K562 (cell line): ENCODE measurements at regions not wholly inside any gene's neighbourhood (a gene's known extent, or its start where the extent isn't known, plus 50 kb on each side); places are given as distances from the start of the nearest gene placed in this dataset.
"Not testable (repeated sequence)": the region's sequence is repeated elsewhere in the genome, so short reads cannot be mapped to it uniquely, and the experiment has no call there.

Source experiments
- ATAC-seq: fragments of 200-7000 bp; cut with Tn5 transposase; 3 replicates; pipeline ENCODE4 v1.9.1; 2020; ENCODE audit warnings: moderate library complexity
- BruUV-seq: library from RNA; stranded (reverse); fragments of 400-500 nt; replicated peaks from 2 replicates; lab custom pipeline; 2021; lab: Mats Ljungman, UMichigan
- CTCF ChIA-PET: fragments of 300-600 bp; formaldehyde crosslinking; extraction: SDS; loops from one replicate; lab custom pipeline; 2021; ENCODE audit warnings: low intra/inter-chr PET ratio; lab: Yijun Ruan, JAX
- POLR2A ChIA-PET: fragments of 300-600, 350-650 bp; sonication (Branson Sonifier 250); formaldehyde crosslinking; extraction: SDS; loops from one replicate; lab custom pipeline; 2021; ENCODE audit warnings: antibody characterized with exemption, inconsistent platforms; lab: Yijun Ruan, JAX
- DNase-seq, 4 experiments: peaks; one replicate each; pipeline versions ENCODE4 v3.0.0 to v3.0.0-alpha.2; 2011 to 2018; ENCODE audit warnings: low spot score in 3 of 4, mixed read lengths in 3 of 4; ENCODE audit errors: extremely low read depth in 1 of 4
- FAIRE-seq: peaks from 2 replicates; lab custom pipeline; 2011; peaks lifted over from hg19 to GRCh38; lab: Jason Lieb, UNC
- H2AFZ ChIP-seq: 2 replicates; pipeline ENCODE4 v1.6.0; 2011; ENCODE audit warnings: low read depth, low read length, control low read depth, inconsistent platforms
- H3K27ac ChIP-seq: fragments of 200-600 bp; 3 replicates; pipeline ENCODE4 v1.8.0; 2011; ENCODE audit warnings: low read depth, mild to moderate bottlenecking, control low read depth, inconsistent platforms, low read length, moderate library complexity, mixed read lengths; ENCODE audit errors: extremely low read depth
- H3K27me3 ChIP-seq, 2 experiments: fragments of 300-600 bp in 1 of 2; 2 replicates in 1 of 2; 3 replicates in 1 of 2; pipeline versions ENCODE4 v1.6.0 to v1.8.0; 2011; ENCODE audit warnings: inconsistent platforms in 2 of 2, low read length in 2 of 2, mild to moderate bottlenecking in 1 of 2, mixed read lengths in 1 of 2, moderate library complexity in 1 of 2; ENCODE audit not compliant: control insufficient read depth in 2 of 2, insufficient read depth in 2 of 2
- H3K36me3 ChIP-seq: fragments of 300-600 bp; 3 replicates; pipeline ENCODE4 v1.8.0; 2011; ENCODE audit warnings: mild to moderate bottlenecking, low read length, inconsistent platforms; ENCODE audit not compliant: control insufficient read depth, insufficient read depth
- H3K4me1 ChIP-seq, 2 experiments: fragments of 200-600 bp in 1 of 2; replicated peaks in 1 of 2; 2 replicates in 1 of 2; 3 replicates in 1 of 2; pipeline versions ENCODE4 v1.5.1 to v1.8.0; 2011; ENCODE audit warnings: inconsistent platforms in 2 of 2, low read length in 2 of 2, mild to moderate bottlenecking in 1 of 2, mixed read lengths in 1 of 2, moderate library complexity in 1 of 2; ENCODE audit not compliant: control insufficient read depth in 2 of 2, insufficient read depth in 2 of 2
- H3K4me2 ChIP-seq: 2 replicates; pipeline ENCODE4 v1.6.1; 2011; ENCODE audit warnings: low read length, control low read depth, inconsistent platforms, mixed read lengths; ENCODE audit not compliant: insufficient read depth
- H3K4me3 ChIP-seq: fragments of 200-600 bp; sonication (generic), shearing (Covaris generic); 2 replicates; pipeline ENCODE4 v1.5.1; 2016; ENCODE audit warnings: control low read depth, inconsistent platforms
- H3K79me2 ChIP-seq: fragments of 200-600 bp; 3 replicates; pipeline ENCODE4 v1.8.0; 2011; ENCODE audit warnings: low read length, inconsistent platforms; ENCODE audit not compliant: control insufficient read depth, insufficient read depth
- H3K9ac ChIP-seq, 2 experiments: 2 replicates each; pipeline versions ENCODE4 v1.6.0 to v1.6.1; 2011; ENCODE audit warnings: low read depth in 2 of 2, low read length in 2 of 2, control low read depth in 1 of 2, inconsistent platforms in 1 of 2, mild to moderate bottlenecking in 1 of 2, mixed read lengths in 1 of 2; ENCODE audit not compliant: insufficient read depth in 1 of 2
- H3K9me1 ChIP-seq: one replicate; pipeline ENCODE4 v1.6.0; 2011; ENCODE audit warnings: inconsistent platforms, mild to moderate bottlenecking, low read length, moderate library complexity; ENCODE audit not compliant: control insufficient read depth, insufficient read depth
- H3K9me3 ChIP-seq: replicated peaks from 2 replicates; pipeline ENCODE4 v1.5.1; 2011; ENCODE audit warnings: low read depth, low read length, inconsistent platforms; ENCODE audit not compliant: control insufficient read depth, insufficient read depth
- H4K20me1 ChIP-seq: replicated peaks from 2 replicates; pipeline ENCODE4 v1.6.1; 2011; ENCODE audit warnings: low read length, inconsistent platforms, mixed read lengths; ENCODE audit not compliant: control insufficient read depth, insufficient read depth
- WGBS: fragments of 100-300 bp; shearing (Covaris generic); methylation state at CpG from one replicate; pipeline ENCODE4 v1.1.6; 2016; ENCODE audit warnings: low coverage, mixed read lengths; ENCODE audit not compliant: insufficient coverage; ENCODE audit errors: missing lambda C conversion rate; 5-methylcytosine and 5-hydroxymethylcytosine counted together
- in situ Hi-C: fragments of 300-500 bp; cut with MboI; formaldehyde crosslinking; loops from 4 replicates; pipeline ENCODE4 v1.15.0; 2018; ENCODE audit warnings: inconsistent platforms, mixed read lengths
- intact Hi-C: fragments of 100-400 bp; cut with micrococcal nuclease; formaldehyde crosslinking; loops from 2 replicates; pipeline ENCODE4 v1.14.2; 2022

DNA sequence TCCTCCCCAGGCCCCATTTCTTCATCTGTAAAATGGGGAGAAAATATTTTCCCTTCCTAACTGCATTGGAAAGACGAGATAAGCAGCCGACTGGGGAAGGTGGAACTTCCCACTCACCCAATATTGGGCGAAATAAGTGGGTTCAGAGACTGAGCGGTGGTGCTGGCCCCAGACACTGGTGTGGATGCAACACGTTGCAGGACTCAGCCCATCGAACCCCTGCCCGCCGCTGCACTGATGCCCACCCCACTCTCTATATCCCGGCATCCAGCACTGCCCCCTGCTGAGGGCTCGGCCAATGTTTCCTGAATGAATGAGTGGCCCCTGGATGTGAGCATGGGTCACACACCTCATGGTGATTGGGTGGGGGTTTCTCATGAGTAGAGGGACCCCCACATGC, 194.4 kb upstream of the ZNG1E start:
- H3K27me3 ChIP-seq, H3K4me1 ChIP-seq, CTCF ChIA-PET, H3K9ac ChIP-seq, in situ Hi-C loops, H3K36me3 ChIP-seq, POLR2A ChIA-PET, H3K4me3 ChIP-seq, DNase-seq, H3K79me2 ChIP-seq, H3K9me3 ChIP-seq, BruUV-seq, ATAC-seq, H3K9me1 ChIP-seq, H4K20me1 ChIP-seq, FAIRE-seq, H3K27ac ChIP-seq, H3K4me2 ChIP-seq, H2AFZ ChIP-seq, intact Hi-C loops: not testable (repeated sequence)
- WGBS = 80% methylated on average over 9 of the region's 10 CpGs

DNA sequence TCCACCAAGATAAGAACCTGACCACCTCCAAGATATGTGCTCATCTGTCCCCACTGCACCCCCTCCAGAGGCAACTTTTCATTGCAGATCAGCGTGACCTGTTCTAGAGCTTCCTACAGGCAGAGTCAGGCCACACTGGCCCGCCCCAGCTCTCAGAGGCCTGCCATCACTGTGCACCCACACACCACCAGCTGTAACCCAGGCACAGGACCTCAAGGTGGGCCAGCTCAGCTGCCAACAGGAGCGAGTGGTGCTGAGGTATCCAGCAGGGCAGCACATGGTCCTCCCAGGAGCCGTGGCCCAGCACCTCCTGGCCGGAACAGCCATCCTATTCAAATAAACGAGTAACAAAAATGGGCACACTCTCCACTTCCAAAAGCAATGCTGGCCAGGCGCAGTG, 189.9 kb upstream of the FOXD4L5 start:
- 60% methylated on average over 1 of the region's 7 CpGs for WGBS
- H3K9me3 ChIP-seq, intact Hi-C loops, POLR2A ChIA-PET, H3K4me3 ChIP-seq, FAIRE-seq, H3K4me2 ChIP-seq, H4K20me1 ChIP-seq, H2AFZ ChIP-seq, H3K9me1 ChIP-seq, ATAC-seq, H3K27ac ChIP-seq, H3K4me1 ChIP-seq, H3K27me3 ChIP-seq, in situ Hi-C loops, BruUV-seq, CTCF ChIA-PET, H3K9ac ChIP-seq, H3K79me2 ChIP-seq, H3K36me3 ChIP-seq: not testable (repeated sequence)
- DNase-seq = peak in 1 of 4 experiments; percentile 24
